ENCODE measurements at regions not wholly inside any gene's neighbourhood (a gene's known extent, or its start where the extent isn't known, plus 50 kb on each side); places are given as distances from the start of the nearest gene placed in this dataset.

GRCh38 chr21:24205319-24205718 is 1402.0 kb downstream of the MRPL39 start:
- Histone ChIP-seq H3K9me3 (ENCODE audit: low read length) (no peaks in the 10 kb centered on the region), H3F3A (ENCODE audit: insufficient read depth, low read length, poor library complexity, severe bottlenecking) (no peaks in the 10 kb centered on the region), H3K27me3 (ENCODE audit: insufficient read depth, low read depth, low read length) (no peaks in the 10 kb centered on the region), H3K27ac (ENCODE audit: low read length) (no peak overlapping the region), H3K9me2 (ENCODE audit: insufficient read depth, low read length) (no peaks in the 10 kb centered on the region), H3K79me2 (replicated peaks; ENCODE audit: insufficient read depth, low read length) (no peaks in the 10 kb centered on the region), H3K36me3 (ENCODE audit: insufficient read depth, low read length) (no peaks in the 10 kb centered on the region), H4K20me1 (ENCODE audit: insufficient read depth) (no peaks in the 10 kb centered on the region), H3K4me3 (ENCODE audit: low read length) (no peak overlapping the region), H2AFZ (ENCODE audit: low read depth, low read length) (no peak overlapping the region), H3K4me2 (ENCODE audit: low read length) (no peak overlapping the region), H3K9ac (ENCODE audit: low read length) (no peak overlapping the region)
- no peak for TF ChIP-seq POLR2AphosphoS5 (IDR thresholded peaks at IDR 0.05)
- no peak for TF ChIP-seq EZH2 (IDR thresholded peaks at IDR 0.05; ENCODE audit: borderline replicate concordance, insufficient read depth, low read length, poor library complexity, severe bottlenecking)
- TF ChIP-seq SMC3 (conservative IDR thresholded peaks at IDR 0.05; ENCODE audit: poor library complexity), result no peak
- no peak for TF ChIP-seq TAF1 (IDR thresholded peaks at IDR 0.05; ENCODE audit: low read depth)
- TF ChIP-seq RAD21 (conservative IDR thresholded peaks at IDR 0.05), result no peak
- no peak for TF ChIP-seq REST (IDR thresholded peaks at IDR 0.05; ENCODE audit: borderline replicate concordance)
- no peak for TF ChIP-seq MXI1 (conservative IDR thresholded peaks at IDR 0.05; ENCODE audit: poor library complexity, severe bottlenecking)
- TF ChIP-seq CTCF (IDR thresholded peaks at IDR 0.05; ENCODE audit: poor library complexity, severe bottlenecking), result no peak

- Histone ChIP-seq H3K27ac (ENCODE audit: low read length) (no peak overlapping the region), H3K4me2 (ENCODE audit: low read length) (no peak overlapping the region), H3K4me3 (ENCODE audit: low read length) (no peak overlapping the region), H3K27me3 (ENCODE audit: insufficient read depth, low read depth, low read length) (no peaks in the 10 kb centered on the region), H3F3A (ENCODE audit: insufficient read depth, low read length, poor library complexity, severe bottlenecking) (no peaks in the 10 kb centered on the region), H3K9me2 (ENCODE audit: insufficient read depth, low read length) (no peaks in the 10 kb centered on the region), H3K79me2 (replicated peaks; ENCODE audit: insufficient read depth, low read length) (no peaks in the 10 kb centered on the region), H4K20me1 (ENCODE audit: insufficient read depth) (no peaks in the 10 kb centered on the region), H3K36me3 (ENCODE audit: insufficient read depth, low read length) (no peaks in the 10 kb centered on the region), H3K9ac (ENCODE audit: low read length) (no peak overlapping the region), H3K9me3 (ENCODE audit: low read length) (no peaks in the 10 kb centered on the region), H2AFZ (ENCODE audit: low read depth, low read length) (no peak overlapping the region)
- TF ChIP-seq MXI1 (conservative IDR thresholded peaks at IDR 0.05; ENCODE audit: poor library complexity, severe bottlenecking), result no peak
- TF ChIP-seq SMC3 (conservative IDR thresholded peaks at IDR 0.05; ENCODE audit: poor library complexity), result no peak
- TF ChIP-seq EZH2 (IDR thresholded peaks at IDR 0.05; ENCODE audit: borderline replicate concordance, insufficient read depth, low read length, poor library complexity, severe bottlenecking), result no peak
Observed at GRCh38 chr21:24204641-24205040, 1402.6 kb downstream of the MRPL39 start.

- H3K4me2 ChIP-seq (ENCODE audit: low read length), result no peak overlapping the region
- no peaks in the 10 kb centered on the region for H3K27me3 ChIP-seq (ENCODE audit: insufficient read depth, low read depth, low read length)
Observed at GRCh38 chr21:24200052-24200451, 1407.2 kb downstream of the MRPL39 start.

More at GRCh38 chr21:24200052-24200451, 1407.2 kb downstream of the MRPL39 start:
- no peak overlapping the region for H3K4me3 ChIP-seq (ENCODE audit: low read length)
- H3K79me2 ChIP-seq (replicated peaks; ENCODE audit: insufficient read depth, low read length), result no peaks in the 10 kb centered on the region
- H3K9ac ChIP-seq (ENCODE audit: low read length), result no peak overlapping the region
- H3K27ac ChIP-seq (ENCODE audit: low read length), result no peak overlapping the region
- no peak for TF ChIP-seq MXI1 (conservative IDR thresholded peaks at IDR 0.05; ENCODE audit: poor library complexity, severe bottlenecking)
- peaks cover 5% of the 10 kb centered on the region for H3K9me2 ChIP-seq (ENCODE audit: insufficient read depth, low read length)
- no peaks in the 10 kb centered on the region for H3K9me3 ChIP-seq (ENCODE audit: low read length)
- no peaks in the 10 kb centered on the region for H4K20me1 ChIP-seq (ENCODE audit: insufficient read depth)
- H3K36me3 ChIP-seq (ENCODE audit: insufficient read depth, low read length), result no peaks in the 10 kb centered on the region
- no peak overlapping the region for H2AFZ ChIP-seq (ENCODE audit: low read depth, low read length)
- H3F3A ChIP-seq (ENCODE audit: insufficient read depth, low read length, poor library complexity, severe bottlenecking), result no peaks in the 10 kb centered on the region

All from neural cell (in vitro differentiated cells).